ENCODE measurements at regions not wholly inside any gene's neighbourhood (a gene's known extent, or its start where the extent isn't known, plus 50 kb on each side); places are given as distances from the start of the nearest gene placed in this dataset.

DNA sequence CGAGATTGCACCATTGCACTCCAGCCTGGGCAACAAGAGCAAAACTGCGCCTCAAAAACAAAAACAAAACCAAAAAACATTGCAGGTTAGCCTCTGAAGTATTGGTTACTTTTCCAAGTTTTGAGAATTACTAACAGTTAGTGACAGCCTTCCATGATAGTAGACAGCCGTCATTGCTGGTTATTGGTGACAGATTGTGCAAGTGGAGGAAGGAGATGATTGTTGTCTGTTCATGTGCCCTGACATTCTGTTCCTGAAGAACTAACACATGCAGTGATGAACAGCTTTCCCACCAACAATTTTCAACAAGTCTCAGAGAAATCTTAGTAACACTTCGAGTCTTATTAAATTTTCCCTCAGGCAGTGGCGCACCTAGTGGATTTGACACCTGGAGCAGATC, 89.3 kb upstream of the NAP1L1 start:
- H2AFZ ChIP-seq (replicated peaks; ENCODE audit: low read length, poor library complexity): no peak overlapping the region
- no peak for DNase-seq
- TF ChIP-seq CEBPB (IDR thresholded peaks at IDR 0.05; ENCODE audit: low read depth, low read length) (no peak), MXI1 (IDR thresholded peaks at IDR 0.05; ENCODE audit: borderline replicate concordance, low read depth, low read length) (no peak)
- no peak overlapping the region for H4K91ac ChIP-seq (ENCODE audit: insufficient read depth, low read depth, low read length)
- H3K9ac ChIP-seq (ENCODE audit: low read depth, low read length): no peak overlapping the region
- H3K56ac ChIP-seq (ENCODE audit: extremely low read depth, insufficient read depth, low read length): no peak overlapping the region
- intact Hi-C loops (cut with micrococcal nuclease) (no loop called here), in situ Hi-C loops (cut with MboI; ENCODE audit: low sequenced_read_pairs) (no loop called here), dilution Hi-C loops (cut with HindIII; ENCODE audit: low sequenced_read_pairs, unreplicated experiment) (no loop called here)
- H3K4me2 ChIP-seq (ENCODE audit: low read depth, low read length): no peak overlapping the region
- H3K4ac ChIP-seq (ENCODE audit: low read depth, low read length): no peak overlapping the region
- no peak overlapping the region for H2BK120ac ChIP-seq (ENCODE audit: low read depth, low read length)
- no peak overlapping the region for H3K18ac ChIP-seq (ENCODE audit: low read depth, low read length)
- H3K14ac ChIP-seq (replicated peaks; ENCODE audit: low read depth, low read length): no peak overlapping the region
- no peak overlapping the region for H2BK15ac ChIP-seq (ENCODE audit: low read depth, low read length)
- H3K27ac ChIP-seq (ENCODE audit: insufficient read depth, low read length): no peak overlapping the region
- H3K23ac ChIP-seq (ENCODE audit: low read depth, low read length): no peak overlapping the region
- ATAC-seq (ENCODE audit: low read depth): no peak
- no peak overlapping the region for H4K5ac ChIP-seq (ENCODE audit: low read depth, low read length)
- no peak overlapping the region for H2BK20ac ChIP-seq (ENCODE audit: low read depth, low read length)
- H2AK5ac ChIP-seq (ENCODE audit: low read depth, low read length): no peak overlapping the region; the same call in 1 of the 2 replicates
- peaks cover 4% of the 10 kb centered on the region; the same call in 1 of the 2 replicates for H3K9me1 ChIP-seq (ENCODE audit: insufficient read depth, low read length)
- no CpG with 5 or more reads among the region's 5 CpGs for WGBS, 2 experiments (ENCODE audit: extremely low coverage in 2 of 2, insufficient read length in 1 of 2)
- no peak overlapping the region for H4K8ac ChIP-seq (ENCODE audit: low read depth in 2 of 2, low read length in 2 of 2)
- peaks cover 3% of the 10 kb centered on the region; the same call in 1 of the 2 replicates for H3K4me1 ChIP-seq (ENCODE audit: control insufficient read depth, insufficient read depth, low read length)
- BruUV-seq (replicated peaks): no TSS peak
- no peaks in the 10 kb centered on the region for H3K36me3 ChIP-seq (ENCODE audit: control insufficient read depth, insufficient read depth, low read length)
- no peak overlapping the region for H3K4me3 ChIP-seq (ENCODE audit: insufficient read depth, low read depth, low read length)
- H2AK9ac ChIP-seq (replicated peaks; ENCODE audit: low read depth, low read length, poor library complexity): no peak overlapping the region
- H2BK5ac ChIP-seq (ENCODE audit: low read depth, low read length, poor library complexity, severe bottlenecking): no peak overlapping the region
- ChIA-PET POLR2A (ENCODE audit: unreplicated experiment) (no interaction called here), CTCF (no interaction called here)
- H3K9me3 ChIP-seq (ENCODE audit: control insufficient read depth, insufficient read depth, low read length): no peaks in the 10 kb centered on the region
- H3K79me1 ChIP-seq (ENCODE audit: low read depth in 1 of 2, low read length in 2 of 2): no peaks in the 10 kb centered on the region
- no peaks in the 10 kb centered on the region for H4K20me1 ChIP-seq (ENCODE audit: insufficient read depth, low read length)
- H3K27me3 ChIP-seq (ENCODE audit: control insufficient read depth, insufficient read depth, low read length): no peaks in the 10 kb centered on the region
